Stromal cell of bone marrow (primary cell): ENCODE measurements at regions not wholly inside any gene's neighbourhood (a gene's known extent, or its start where the extent isn't known, plus 50 kb on each side); places are given as distances from the start of the nearest gene placed in this dataset.

Experiments used
- DNase-seq: peaks from one replicate; pipeline ENCODE4 v3.0.0-alpha.2; 2012; ENCODE audit warnings: low read depth

- DNase-seq, result no peak
These were observed 54.9 kb upstream of the SACS start for GRCh38 chr13:23488442-23488841.

GRCh38 chr13:23496255-23496654 lies 62.8 kb upstream of the SACS start:
- DNase-seq, result no peak

- DNase-seq, result no peak
These were observed 63.7 kb upstream of the SACS start for GRCh38 chr13:23497191-23497590.

GRCh38 chr13:23500849-23501248 lies 67.3 kb upstream of the SACS start:
- peak; percentile 85 for DNase-seq

GRCh38 chr13:23504180-23504579 lies 66.0 kb upstream of the TNFRSF19 start:
- DNase-seq, result no peak

- DNase-seq, result no peak
These were observed 65.2 kb upstream of the TNFRSF19 start for GRCh38 chr13:23505007-23505406.

- DNase-seq, result no peak
These were observed 64.0 kb upstream of the TNFRSF19 start for GRCh38 chr13:23506071-23506806.

GRCh38 chr13:23506807-23507291 lies 63.4 kb upstream of the TNFRSF19 start:
- DNase-seq, result peak; percentile 21

GRCh38 chr13:23509781-23510543 lies 60.2 kb upstream of the TNFRSF19 start:
- no peak for DNase-seq

- peak; percentile 20 for DNase-seq
These were observed 59.7 kb upstream of the TNFRSF19 start for GRCh38 chr13:23510544-23510916.

- DNase-seq, result no peak
These were observed 59.1 kb upstream of the TNFRSF19 start for GRCh38 chr13:23510979-23511735.

- no peak for DNase-seq
These were observed 57.3 kb upstream of the TNFRSF19 start for GRCh38 chr13:23512762-23513395.

GRCh38 chr13:23513455-23513854 lies 56.8 kb upstream of the TNFRSF19 start:
- DNase-seq, result no peak

GRCh38 chr13:23514076-23514475 lies 56.1 kb upstream of the TNFRSF19 start:
- DNase-seq, result no peak

GRCh38 chr13:23515116-23515515 lies 55.1 kb upstream of the TNFRSF19 start:
- DNase-seq, result no peak

GRCh38 chr13:23516190-23516589 lies 54.0 kb upstream of the TNFRSF19 start:
- DNase-seq, result no peak

GRCh38 chr13:23516702-23517101 lies 53.5 kb upstream of the TNFRSF19 start:
- DNase-seq, result no peak

GRCh38 chr13:23518231-23518630 lies 52.0 kb upstream of the TNFRSF19 start:
- no peak for DNase-seq
